ENCODE measurements at regions not wholly inside any gene's neighbourhood (a gene's known extent, or its start where the extent isn't known, plus 50 kb on each side); places are given as distances from the start of the nearest gene placed in this dataset.

DNA sequence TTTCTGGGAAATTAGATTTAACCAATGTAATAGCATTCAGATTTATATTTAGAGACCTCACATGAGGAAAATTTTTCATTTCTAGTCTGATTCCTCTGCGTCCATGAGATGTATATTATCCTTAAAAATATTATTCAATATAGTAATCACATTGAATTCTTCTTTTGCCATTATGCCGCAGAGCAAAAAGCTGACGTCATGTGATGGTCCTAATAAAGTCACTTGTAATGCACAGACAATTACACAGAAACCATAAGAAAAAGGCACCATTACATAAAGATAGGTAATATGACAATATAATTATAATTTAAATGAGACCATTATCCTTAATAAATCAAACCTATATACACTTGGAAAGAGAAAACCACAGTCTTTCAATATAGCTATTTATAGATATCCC lies 1021.5 kb downstream of the PCDH9 start:
- TF ChIP-seq CTCF (IDR thresholded peaks at IDR 0.05; ENCODE audit: low read depth, low read length) (no peak), EZH2phosphoT487 (IDR thresholded peaks at IDR 0.05; ENCODE audit: low read depth) (no peak)
